Hippocampal formation (tissue), 2 donors: ENCODE measurements at regions not wholly inside any gene's neighbourhood (a gene's known extent, or its start where the extent isn't known, plus 50 kb on each side); places are given as distances from the start of the nearest gene placed in this dataset.
"Not testable (repeated sequence)": the region's sequence is repeated elsewhere in the genome, so short reads cannot be mapped to it uniquely, and the experiment has no call there.

ENCODE experiments used
- DNase-seq, 2 donors: peaks; one replicate each; lab custom pipeline; 2025; lab: John Stamatoyannopoulos, UW

DNA sequence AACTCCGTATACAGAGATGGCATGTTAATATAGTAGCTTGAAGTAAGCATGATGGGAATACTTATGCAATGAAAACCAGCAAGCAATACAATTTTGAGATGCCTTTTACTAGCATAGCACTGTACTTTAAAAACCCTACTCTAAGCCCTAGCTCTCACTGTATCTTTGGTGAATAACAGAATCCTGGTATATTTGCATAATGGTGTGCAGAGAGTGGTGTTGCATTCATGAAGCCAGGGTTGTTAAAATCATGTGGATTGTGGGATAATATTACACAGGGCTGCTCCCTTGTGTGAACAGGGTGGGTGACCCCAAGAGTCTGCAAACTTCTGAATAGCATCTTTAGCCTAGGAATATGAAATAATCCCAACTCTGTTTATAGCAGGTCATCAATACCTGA lies 105.2 kb upstream of the BMP2 start:
- no peak for DNase-seq

DNA sequence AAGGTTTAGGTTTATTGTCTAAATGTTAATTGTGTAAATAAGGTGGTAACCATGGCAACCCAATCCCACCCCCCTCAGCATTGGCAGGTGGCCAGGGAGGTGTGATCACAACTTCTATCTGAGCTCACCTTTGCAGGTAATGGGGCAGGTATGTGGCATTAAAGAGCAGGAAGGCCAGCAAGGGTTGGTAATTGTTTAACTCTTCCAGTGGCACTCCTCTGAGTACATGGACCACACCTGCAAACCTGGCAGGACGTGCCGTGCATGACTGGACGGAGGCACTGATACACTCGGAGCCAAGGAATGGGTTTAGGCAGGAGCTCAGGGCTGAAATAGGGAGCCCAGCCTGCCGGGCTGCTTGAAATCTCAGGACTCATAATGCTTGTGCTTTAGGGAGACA lies 107.0 kb upstream of the BMP2 start:
- no peak for DNase-seq

DNA sequence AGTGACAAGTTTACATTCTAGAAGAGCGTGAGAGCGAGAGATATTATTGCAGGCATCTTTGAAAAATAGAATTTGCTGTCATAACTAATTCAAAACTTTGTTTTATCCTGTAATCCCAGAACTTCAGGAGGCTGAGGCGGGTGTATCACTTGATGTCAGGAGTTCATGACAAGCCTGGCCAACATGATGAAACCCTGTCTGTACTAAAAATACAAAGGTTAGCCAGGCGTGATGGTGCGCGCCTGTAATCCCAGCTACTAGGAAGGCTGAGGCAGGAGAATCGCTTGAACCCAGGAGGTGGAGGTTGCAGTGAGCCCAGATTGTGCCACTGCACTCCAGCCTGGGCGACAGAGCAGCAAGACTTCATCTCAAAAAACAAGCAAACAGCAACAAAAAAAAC lies 108.6 kb upstream of the BMP2 start:
- not testable (repeated sequence) for DNase-seq

DNA sequence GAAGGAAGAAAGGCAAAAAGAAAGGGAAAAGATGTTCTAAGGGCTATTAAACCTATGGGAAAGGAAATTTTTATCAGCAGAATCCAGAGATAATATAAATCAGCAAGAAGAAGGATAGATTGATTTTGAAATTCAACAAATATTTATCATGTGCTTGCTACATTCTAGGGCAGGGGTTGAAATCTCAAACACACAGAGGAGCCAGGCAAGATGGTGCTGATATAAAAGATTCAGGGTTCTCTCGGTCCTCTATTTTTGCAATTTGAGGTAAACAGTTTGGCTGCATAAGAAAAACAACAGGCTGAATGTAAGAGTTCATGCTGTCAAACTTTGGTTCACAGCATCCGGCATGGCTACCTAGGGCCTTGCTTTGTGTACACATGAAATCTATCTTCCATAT lies 109.6 kb upstream of the BMP2 start:
- DNase-seq = no peak

DNA sequence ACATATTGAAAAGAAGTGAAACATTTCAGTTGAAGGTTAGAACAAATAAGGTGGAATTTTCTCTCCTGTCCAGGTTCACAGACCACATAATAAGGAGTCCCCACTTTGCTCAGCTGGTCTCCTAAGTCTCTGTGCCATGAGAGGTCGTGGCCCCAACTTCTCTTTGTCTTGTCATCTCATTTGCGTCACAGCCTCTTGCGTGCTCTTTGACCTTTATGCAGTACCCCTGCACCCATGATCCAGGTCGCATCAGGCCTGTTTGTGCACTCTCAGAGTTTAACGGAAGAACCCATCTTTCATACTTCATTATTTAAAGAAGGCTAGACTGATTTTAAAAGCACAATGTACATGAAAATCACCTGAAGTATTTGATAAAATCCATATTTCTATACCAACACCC lies 110.4 kb upstream of the BMP2 start:
- no peak for DNase-seq

DNA sequence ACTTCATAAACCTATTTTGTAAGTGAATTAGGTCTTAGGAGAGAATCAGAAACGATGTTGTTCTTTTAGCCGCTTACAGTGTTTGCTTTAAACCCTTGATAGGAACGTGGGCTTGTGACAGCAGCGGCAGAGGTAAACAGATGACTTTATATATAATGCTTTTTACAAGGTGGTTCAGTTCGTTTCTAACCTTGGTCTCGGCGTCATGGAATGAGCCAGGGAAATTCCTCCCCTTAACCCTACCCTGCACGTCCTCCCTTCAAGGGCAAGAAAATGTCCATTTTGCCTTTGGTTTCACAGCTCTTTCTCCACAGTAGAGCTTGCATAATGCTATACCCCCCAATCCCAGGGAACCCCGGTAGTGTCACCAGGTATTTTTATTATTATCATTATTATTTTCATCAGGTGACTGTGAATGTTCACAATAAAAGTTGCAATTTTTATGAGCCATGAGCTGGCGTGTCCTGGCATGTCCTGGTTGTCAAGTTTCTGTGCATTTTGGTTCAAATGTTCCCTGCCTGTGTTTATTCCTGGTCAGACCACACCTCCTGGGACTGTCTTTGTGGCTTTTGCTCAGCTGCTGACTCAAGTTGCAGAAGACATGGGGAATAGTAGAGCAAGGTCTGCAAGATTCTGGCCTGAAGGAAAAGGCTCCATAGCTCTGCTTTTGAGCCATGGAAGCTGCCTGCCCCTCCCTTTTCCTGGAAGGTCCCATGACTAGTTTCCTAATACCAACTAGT lies 112.8 kb upstream of the BMP2 start:
- DNase-seq = no peak

DNA sequence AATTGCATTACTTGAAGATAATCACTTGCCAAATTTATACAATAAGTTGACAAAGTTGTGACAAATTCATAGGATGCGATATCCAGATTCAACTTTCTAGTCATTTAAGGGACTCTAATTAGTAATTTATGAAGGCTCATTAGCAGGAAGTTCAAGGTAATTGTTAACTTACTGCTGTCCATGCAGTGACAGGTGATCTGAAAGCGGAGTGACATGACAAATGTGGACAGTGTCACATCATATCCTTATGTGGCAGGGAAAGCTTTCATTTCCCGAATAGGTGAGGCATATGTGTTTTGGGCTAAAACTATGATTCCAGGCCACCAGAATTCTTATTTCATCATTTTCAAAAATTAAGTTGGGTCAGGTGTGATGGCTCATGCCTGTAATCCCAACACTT lies 115.9 kb upstream of the BMP2 start:
- no peak for DNase-seq

DNA sequence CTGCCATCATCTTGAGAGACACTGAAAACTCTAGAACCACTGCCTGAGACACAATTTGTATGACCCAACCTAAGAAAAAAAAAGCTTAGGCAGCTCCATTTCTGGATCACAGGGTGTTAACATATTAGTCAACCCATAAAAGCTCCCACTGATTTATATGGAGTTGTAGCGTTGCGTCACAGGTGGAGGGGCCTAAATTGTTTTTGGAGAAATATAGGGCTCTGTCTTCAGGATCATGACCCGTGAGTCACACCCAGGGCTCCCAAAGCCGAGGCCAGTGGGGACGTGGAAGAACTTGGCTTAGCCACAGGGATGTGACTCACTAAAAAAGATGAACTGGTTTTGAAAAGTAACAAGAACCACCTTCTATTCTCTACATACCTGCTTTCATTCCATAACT lies 116.5 kb upstream of the BMP2 start:
- DNase-seq = no peak

DNA sequence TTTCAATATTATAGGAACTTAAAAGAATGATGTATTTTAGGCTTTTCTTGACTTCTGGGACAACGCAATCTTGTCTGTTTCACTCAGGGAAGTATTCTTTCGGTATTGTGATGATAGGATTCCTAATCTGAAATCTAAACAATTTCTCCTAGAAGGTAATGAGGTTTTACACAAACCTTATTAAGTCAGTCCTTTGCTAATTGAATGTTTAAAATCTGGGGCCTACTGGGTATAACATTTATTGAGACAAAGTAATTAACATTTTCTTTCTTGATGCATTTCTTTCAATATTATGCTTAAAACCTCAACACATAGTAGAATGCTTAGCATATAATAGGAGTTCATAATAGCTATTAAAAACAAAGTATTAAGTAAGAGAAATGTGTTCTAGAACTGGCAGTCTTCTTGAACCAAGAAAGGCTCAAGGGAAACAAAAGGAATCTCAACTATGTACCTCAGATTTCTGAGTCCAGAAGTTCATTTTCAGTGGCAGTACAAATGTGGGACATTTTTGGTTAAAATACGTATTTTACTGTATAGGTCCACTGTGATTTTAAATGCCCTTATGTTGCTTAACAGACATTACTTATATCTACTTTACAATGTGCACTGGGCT lies 121.4 kb upstream of the BMP2 start:
- no peak for DNase-seq

DNA sequence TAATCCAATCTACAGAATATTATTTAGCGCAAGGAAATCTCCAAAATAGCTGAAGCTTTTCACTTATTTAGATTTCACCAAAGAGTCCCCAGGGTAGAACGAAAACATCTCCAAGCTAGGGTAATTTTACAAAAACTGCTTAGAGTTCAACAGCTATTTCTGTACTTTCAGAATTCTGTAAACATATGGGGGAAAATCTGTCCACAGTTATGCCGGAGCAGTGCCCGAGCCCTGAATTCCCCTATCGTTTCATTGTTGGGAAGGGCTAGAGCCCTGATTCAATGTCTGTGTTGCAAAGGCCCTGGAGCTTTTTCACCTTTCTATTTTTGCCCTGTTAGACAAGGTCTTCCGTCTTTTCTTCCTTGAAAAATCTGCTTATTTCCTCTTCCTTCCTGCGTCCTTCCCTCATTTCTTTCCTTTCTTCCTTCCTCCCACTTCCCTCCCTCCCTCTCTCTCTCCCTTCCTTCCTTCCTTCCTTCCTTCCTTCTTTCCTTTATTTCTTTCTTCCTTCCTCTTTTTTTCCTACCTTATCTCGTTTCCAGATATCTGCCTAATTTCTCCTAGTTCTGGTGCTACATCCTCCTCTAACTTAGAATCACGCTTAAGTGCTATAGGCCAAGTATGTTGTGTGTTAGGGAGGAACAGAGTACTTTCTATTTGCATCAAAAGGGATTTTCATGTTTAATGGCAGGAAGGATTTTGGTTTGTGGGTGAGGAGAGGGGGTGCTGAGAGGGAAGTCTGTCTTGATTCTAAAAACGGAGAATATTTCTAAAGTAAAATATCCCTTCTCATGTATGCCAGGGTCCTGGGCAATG lies 122.5 kb upstream of the BMP2 start:
- DNase-seq = no peak

DNA sequence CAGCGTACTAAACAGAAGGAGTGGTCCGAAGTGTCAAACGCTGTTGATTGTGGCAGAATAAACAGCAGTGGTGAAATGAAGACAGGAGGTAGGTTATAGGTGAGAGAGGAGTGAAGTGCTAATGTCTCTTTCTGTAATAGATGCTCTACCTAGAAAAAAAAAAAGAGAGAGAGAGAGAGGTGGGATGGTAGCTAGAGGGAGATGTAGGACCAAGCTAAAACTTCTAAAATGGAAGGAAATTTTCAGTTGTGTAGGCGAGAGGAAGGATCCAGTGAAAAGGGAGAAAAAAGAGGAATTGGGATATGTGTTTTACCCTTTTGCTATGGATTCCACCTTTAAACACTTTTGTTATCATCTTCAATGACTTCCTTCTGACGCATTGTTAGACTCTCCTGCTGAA lies 126.5 kb upstream of the BMP2 start:
- no peak for DNase-seq

DNA sequence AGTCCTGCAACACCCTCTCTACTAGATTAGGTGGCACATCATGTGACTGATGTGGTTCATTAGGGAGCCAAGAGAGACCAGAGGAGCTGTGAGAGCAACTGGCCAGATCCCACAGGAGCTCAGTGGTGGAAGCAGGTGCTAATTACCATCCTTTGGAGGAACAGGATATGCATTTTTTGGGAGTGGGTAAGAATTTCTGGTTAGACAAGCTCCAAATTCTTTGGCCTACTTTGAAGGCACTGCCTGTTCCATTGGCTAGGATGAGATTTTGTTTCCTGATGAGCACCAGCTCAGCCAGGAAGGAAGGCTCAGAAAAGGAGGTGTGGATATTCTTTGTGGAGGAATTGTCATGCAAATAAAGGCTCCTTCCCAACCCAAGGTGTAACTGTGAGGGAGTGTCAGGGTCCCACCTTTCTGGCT lies 130.3 kb upstream of the BMP2 start:
- DNase-seq = no peak

DNA sequence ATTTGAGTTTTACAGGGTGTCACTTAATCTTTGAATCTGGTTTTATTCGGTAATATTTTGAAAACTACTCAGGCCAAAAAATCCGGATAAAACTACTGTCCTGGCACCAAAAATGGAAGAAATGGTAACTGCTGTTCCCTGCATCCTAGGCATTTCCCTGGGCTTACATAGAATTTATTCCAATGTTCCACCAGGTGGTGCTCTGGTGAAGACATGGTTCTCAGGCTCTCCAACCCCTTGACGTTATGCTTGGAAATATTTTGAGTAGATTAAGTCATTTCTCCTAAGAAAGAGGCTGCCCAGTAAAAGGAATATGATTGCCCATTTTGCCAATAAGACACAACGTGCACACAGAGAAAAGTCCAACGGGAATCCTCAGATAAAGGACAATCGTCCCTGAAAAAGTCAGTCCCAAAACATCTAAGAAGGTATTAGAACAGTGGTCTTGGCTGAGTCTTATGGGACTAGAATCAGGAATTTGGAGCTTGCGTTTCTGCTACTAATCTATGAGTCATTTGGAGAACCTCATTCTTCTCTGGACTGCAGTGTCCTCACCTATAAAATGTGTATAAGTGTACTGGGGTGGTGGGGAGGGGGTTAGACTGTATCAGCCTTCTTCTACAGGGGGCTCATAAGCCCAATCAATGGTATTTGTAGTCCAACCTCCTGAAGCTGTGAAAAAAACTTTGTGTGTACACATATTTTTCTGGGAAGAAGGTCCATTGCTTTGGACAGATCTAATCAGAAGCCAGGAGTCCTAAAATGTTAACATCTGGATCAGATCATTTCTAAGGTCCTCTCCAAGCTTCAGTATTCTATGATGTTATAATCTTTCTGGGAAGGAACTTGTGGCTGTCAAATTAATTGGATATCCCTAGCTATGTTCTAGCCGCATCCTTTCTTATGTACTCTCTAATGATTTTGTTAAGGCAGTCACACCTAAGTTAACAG lies 131.0 kb upstream of the BMP2 start:
- peak in 1 of 2 donors; percentile 27 for DNase-seq

DNA sequence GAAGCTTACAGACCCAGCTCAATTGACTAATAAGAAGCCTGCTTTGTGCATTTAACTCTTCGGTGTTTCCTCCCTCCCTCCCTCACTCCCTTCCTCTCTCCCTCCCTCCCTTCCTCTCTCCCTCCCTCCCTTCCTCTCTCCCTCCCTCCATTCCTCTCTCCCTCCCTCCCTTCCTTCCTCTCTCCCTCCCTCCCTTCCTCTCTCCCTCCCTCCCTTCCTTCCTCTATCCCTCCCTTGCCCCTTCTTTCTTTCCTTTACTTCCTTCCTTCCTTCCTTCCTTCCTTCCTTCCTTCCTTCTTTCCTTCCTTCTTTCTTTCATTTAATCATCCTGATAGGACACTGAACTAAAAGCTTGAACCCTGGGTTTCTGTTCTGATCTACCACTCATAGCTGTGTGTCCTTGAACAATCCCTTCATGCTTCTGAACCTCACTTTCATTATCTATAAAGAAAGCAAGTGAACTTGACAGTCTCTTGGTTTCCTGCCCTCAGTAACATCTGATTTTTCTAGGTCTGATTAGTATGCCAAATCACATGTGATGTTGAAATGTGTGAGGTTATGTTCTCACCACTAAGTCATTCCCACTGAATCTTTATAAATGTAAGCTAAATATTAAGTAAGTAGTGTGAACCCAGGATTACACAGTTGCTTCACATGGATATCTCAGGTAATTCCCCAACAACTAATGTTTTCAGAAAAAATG lies 132.3 kb upstream of the BMP2 start:
- no peak for DNase-seq

DNA sequence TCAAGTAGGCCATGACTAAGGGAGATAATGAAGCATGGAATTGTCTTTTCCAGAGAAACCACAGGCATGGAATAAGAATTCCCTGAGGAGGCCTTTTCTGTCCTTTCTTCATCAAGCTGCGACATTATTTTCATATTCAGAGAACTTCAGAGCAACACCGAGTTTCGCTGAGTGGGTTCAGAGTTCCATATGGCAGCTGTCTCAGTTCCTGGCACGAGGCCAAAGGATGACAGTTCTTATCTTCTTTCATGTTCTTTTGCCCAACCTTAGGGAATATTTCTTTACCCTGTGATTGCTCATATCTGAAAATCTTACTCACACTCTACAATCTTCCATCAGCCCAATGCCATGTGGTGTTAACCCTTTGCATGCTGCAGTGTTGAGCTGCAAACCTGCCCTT lies 135.3 kb upstream of the BMP2 start:
- DNase-seq = no peak

DNA sequence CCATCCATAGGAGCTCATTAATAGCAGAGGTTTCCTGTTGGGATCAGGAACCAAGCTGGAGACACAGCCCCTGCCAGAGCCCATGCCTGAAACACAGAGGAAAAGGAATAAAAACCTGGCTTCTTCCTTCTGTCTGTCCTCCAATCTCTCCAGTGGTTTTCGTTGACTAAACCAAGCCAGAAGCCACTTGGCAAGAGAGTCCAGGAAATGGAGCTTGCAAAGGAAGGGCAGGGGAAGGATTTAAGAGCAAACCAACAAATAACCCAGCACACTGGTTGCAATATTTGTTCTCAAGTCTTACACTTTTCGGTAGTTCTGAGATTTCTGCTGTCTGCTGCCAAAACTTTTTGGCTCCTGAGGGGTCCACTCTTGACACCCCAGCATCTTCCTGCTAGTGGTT lies 137.0 kb upstream of the BMP2 start:
- no peak for DNase-seq

DNA sequence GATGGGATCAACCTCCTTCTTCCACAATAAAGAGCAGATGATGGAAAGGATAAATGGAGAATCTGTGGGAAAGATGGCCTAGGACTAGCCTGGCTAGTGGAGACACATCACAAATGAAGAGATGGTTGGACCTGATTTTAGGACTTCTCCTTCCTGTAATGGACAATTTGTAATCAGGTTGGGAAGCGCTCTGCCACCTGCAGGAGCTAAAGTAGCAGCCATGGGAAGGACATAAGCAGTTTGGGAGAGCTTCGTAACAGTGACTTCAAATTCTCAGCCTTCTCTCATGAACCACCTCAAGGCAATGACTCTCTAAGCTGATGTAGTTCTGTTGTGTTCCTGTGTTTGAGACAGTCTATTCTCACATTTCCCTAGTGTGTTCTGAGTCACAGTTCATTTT lies 137.9 kb upstream of the BMP2 start:
- no peak for DNase-seq

DNA sequence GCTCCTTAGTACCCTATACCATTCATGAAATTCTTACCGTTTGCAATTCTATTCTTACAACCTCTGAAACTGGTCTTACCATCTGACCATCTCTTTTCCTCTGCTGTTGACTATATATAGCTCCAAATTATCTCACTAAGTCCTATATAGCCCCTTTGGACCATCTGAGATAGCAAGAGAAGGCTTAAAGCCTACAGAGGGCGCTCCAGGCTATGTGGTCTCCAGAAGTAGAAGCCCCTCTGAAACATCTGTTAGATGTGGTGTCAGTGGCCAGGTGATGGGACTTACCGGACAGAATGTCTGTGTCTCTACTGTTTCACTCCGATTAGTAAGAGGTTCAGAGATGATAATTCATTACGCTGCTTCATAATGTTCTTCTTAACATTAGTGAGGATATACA lies 140.7 kb upstream of the BMP2 start:
- DNase-seq = no peak

DNA sequence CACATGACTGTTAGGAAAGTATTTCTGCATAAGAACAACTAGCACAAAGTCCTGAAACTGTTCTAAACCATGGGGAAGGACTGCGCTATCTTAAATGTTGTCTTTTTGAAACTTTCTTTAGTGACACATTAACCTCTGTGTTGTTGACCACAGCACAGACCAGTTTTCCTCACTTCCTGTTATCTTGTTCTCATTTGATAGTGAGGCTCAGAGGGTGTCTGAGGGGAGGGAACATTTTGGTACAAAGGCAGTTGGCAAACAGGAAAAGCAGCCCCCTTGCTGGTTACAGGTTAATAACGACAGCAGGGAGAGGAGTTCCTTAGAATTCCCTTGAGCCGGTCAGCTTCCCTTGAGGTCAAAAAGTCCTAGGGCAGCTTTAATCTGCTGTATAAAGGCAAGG lies 143.5 kb upstream of the BMP2 start:
- no peak for DNase-seq

DNA sequence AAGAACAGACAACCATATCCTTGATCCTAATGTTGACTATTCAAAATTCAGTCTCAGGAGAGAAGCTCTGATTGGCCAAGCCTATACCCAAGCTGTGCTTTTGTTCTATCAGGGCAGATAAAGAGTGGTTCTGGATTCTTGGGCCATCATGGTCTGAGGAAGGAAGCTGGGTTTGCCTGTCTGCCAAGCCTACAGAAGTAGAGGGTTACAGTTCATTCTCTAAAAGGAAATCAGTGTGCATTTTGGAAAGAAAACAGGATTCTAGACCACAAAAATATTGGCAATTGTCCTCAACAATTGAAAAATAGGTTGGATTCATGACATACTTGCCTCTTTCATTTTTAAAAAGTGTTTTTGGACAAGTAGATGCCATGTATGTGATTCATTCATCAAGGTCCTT lies 145.4 kb upstream of the BMP2 start:
- DNase-seq = no peak

DNA sequence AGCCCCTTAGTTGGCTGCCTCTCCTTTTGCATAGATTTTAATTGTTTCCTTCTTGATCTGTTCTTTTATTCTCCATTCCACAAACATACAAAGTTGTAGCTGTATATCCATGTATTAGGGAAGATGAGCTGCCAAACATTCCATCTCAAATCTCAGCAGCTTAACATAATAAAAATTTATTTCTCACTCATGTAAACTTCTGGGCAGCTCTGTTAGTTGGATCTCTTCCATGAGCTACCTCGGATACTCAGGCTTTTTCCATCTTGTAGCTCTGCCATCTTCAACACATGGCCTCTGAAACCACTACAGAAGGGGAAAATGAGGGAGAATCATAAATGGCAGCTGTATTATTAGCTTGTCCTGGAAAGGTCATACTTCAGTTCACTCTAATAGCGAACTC lies 149.4 kb upstream of the BMP2 start:
- no peak for DNase-seq
